PFSK-1 (cell line): ENCODE measurements at regions not wholly inside any gene's neighbourhood (a gene's known extent, or its start where the extent isn't known, plus 50 kb on each side); places are given as distances from the start of the nearest gene placed in this dataset.

Experiments used
- FOXP2 ChIP-seq: optimal IDR thresholded peaks from 2 replicates; pipeline ENCODE3; 2011; ENCODE audit warnings: borderline replicate concordance, control low read depth, inconsistent platforms; ENCODE audit not compliant: insufficient read depth; ENCODE audit errors: extremely low read length, extremely low read depth
- POLR2AphosphoS5 ChIP-seq: IDR thresholded peaks from 2 replicates; pipeline ENCODE4 v1.6.1; 2012; ENCODE audit warnings: low read depth, mild to moderate bottlenecking, control low read depth, low read length, moderate library complexity
- REST ChIP-seq, 2 experiments: IDR thresholded peaks; 2 replicates each; pipeline versions ENCODE4 v1.6.1 to v1.8.0; 2011 to 2012; ENCODE audit warnings: low read depth in 2 of 2, low read length in 2 of 2, control low read depth in 1 of 2, inconsistent platforms in 1 of 2, mild to moderate bottlenecking in 1 of 2, moderate library complexity in 1 of 2; ENCODE audit not compliant: insufficient read depth in 1 of 2
- SIN3A ChIP-seq: IDR thresholded peaks from 2 replicates; pipeline ENCODE4 v1.6.1; 2012; ENCODE audit warnings: mild to moderate bottlenecking, low read length, moderate library complexity, borderline replicate concordance; ENCODE audit not compliant: insufficient read depth
- TAF1 ChIP-seq: IDR thresholded peaks from 2 replicates; pipeline ENCODE4 v1.6.1; 2012; ENCODE audit warnings: low read length, control low read depth, borderline replicate concordance; ENCODE audit not compliant: insufficient read depth

GRCh38 chr3:102206511-102207031 is 228.2 kb upstream of the ZPLD1 start:
- TF ChIP-seq POLR2AphosphoS5 = no peak
- TF ChIP-seq TAF1 = no peak
- no peak for TF ChIP-seq REST (IDR thresholded peaks at IDR 0.05; ENCODE audit: insufficient read depth in 1 of 2, low read depth in 2 of 2, low read length in 2 of 2)
- TF ChIP-seq SIN3A = no peak
- no peak for TF ChIP-seq FOXP2
